ENCODE measurements at regions not wholly inside any gene's neighbourhood (a gene's known extent, or its start where the extent isn't known, plus 50 kb on each side); places are given as distances from the start of the nearest gene placed in this dataset.

DNA sequence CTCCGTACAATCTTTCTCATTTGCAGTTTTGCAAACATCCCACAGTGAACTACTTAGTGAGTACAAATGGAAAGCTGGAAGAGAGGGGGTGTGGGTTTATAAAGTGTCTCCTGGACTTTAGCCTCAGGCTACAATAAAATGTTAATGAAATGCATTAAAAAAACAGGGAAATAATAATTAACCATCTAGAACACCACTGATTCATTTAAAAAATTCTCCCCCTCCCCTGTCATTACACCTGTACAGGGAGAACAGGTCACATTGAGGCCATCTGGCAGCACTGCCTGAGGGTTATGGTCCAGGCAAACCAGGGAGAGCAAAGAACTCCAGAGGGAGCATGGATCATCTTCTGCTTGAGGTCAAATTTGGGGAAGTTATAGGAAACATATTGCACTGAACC lies 96.3 kb downstream of the TSPAN8 start:
- H3F3A ChIP-seq (ENCODE audit: insufficient read depth, low read length, poor library complexity, severe bottlenecking): no peaks in the 10 kb centered on the region
- no peak overlapping the region for H2AFZ ChIP-seq (ENCODE audit: low read depth, low read length)
- no peaks in the 10 kb centered on the region for H3K27me3 ChIP-seq (ENCODE audit: insufficient read depth, low read depth, low read length)
- no peak overlapping the region for H3K4me3 ChIP-seq (ENCODE audit: low read length)
- H3K9ac ChIP-seq (ENCODE audit: low read length): no peak overlapping the region
- H3K27ac ChIP-seq (ENCODE audit: low read length): no peak overlapping the region
- no peaks in the 10 kb centered on the region for H3K79me2 ChIP-seq (replicated peaks; ENCODE audit: insufficient read depth, low read length)
- no peak overlapping the region for H3K4me2 ChIP-seq (ENCODE audit: low read length)
- no peaks in the 10 kb centered on the region for H4K20me1 ChIP-seq (ENCODE audit: insufficient read depth)
- TF ChIP-seq EP300 (conservative IDR thresholded peaks at IDR 0.05; ENCODE audit: poor library complexity, severe bottlenecking) (no peak), CTCF (IDR thresholded peaks at IDR 0.05; ENCODE audit: poor library complexity, severe bottlenecking) (no peak), MXI1 (conservative IDR thresholded peaks at IDR 0.05; ENCODE audit: poor library complexity, severe bottlenecking) (no peak), EZH2 (IDR thresholded peaks at IDR 0.05; ENCODE audit: borderline replicate concordance, insufficient read depth, low read length, poor library complexity, severe bottlenecking) (no peak), POLR2AphosphoS5 (IDR thresholded peaks at IDR 0.05) (no peak), TAF1 (IDR thresholded peaks at IDR 0.05; ENCODE audit: low read depth) (no peak), REST (IDR thresholded peaks at IDR 0.05; ENCODE audit: borderline replicate concordance) (no peak), RAD21 (conservative IDR thresholded peaks at IDR 0.05) (no peak)
- no peaks in the 10 kb centered on the region for H3K36me3 ChIP-seq (ENCODE audit: insufficient read depth, low read length)
- no peaks in the 10 kb centered on the region for H3K9me2 ChIP-seq (ENCODE audit: insufficient read depth, low read length)
- H3K9me3 ChIP-seq (ENCODE audit: low read length): no peaks in the 10 kb centered on the region

- H3K36me3 ChIP-seq (ENCODE audit: insufficient read depth, low read length): no peaks in the 10 kb centered on the region
- TF ChIP-seq MXI1 (conservative IDR thresholded peaks at IDR 0.05; ENCODE audit: poor library complexity, severe bottlenecking) (no peak), EZH2 (IDR thresholded peaks at IDR 0.05; ENCODE audit: borderline replicate concordance, insufficient read depth, low read length, poor library complexity, severe bottlenecking) (no peak), RAD21 (conservative IDR thresholded peaks at IDR 0.05) (no peak), REST (IDR thresholded peaks at IDR 0.05; ENCODE audit: borderline replicate concordance) (no peak), SMC3 (conservative IDR thresholded peaks at IDR 0.05; ENCODE audit: poor library complexity) (no peak), POLR2AphosphoS5 (IDR thresholded peaks at IDR 0.05) (no peak), TAF1 (IDR thresholded peaks at IDR 0.05; ENCODE audit: low read depth) (no peak), CTCF (IDR thresholded peaks at IDR 0.05; ENCODE audit: poor library complexity, severe bottlenecking) (no peak), EP300 (conservative IDR thresholded peaks at IDR 0.05; ENCODE audit: poor library complexity, severe bottlenecking) (no peak)
- H2AFZ ChIP-seq (ENCODE audit: low read depth, low read length): no peak overlapping the region
- no peaks in the 10 kb centered on the region for H3K9me2 ChIP-seq (ENCODE audit: insufficient read depth, low read length)
- no peaks in the 10 kb centered on the region for H3K9me3 ChIP-seq (ENCODE audit: low read length)
- H3K79me2 ChIP-seq (replicated peaks; ENCODE audit: insufficient read depth, low read length): no peaks in the 10 kb centered on the region
- no peak overlapping the region for H3K4me2 ChIP-seq (ENCODE audit: low read length)
- H3K4me3 ChIP-seq (ENCODE audit: low read length): no peak overlapping the region
- H3K9ac ChIP-seq (ENCODE audit: low read length): no peak overlapping the region
- H4K20me1 ChIP-seq (ENCODE audit: insufficient read depth): no peaks in the 10 kb centered on the region
- no peaks in the 10 kb centered on the region for H3K27me3 ChIP-seq (ENCODE audit: insufficient read depth, low read depth, low read length)
- H3F3A ChIP-seq (ENCODE audit: insufficient read depth, low read length, poor library complexity, severe bottlenecking): no peaks in the 10 kb centered on the region
- H3K27ac ChIP-seq (ENCODE audit: low read length): no peak overlapping the region
Measured at GRCh38 chr12:71060426-71060825, 97.4 kb downstream of the TSPAN8 start.
